ENCODE measurements at regions not wholly inside any gene's neighbourhood (a gene's known extent, or its start where the extent isn't known, plus 50 kb on each side); places are given as distances from the start of the nearest gene placed in this dataset.

GRCh38 chr12:67147447-67147846 lies 121.7 kb upstream of the CAND1 start:
- Histone ChIP-seq H4K20me1 (ENCODE audit: control insufficient read depth, extremely low read depth, insufficient read depth, low read length) (no peaks in the 10 kb centered on the region), H3K9ac (ENCODE audit: control insufficient read depth, extremely low read depth, insufficient read depth, low read length) (no peak overlapping the region), H3K36me3 (ENCODE audit: control insufficient read depth in 2 of 2, extremely low read depth in 1 of 2, insufficient read depth in 2 of 2, low read length in 2 of 2) (no peaks in the 10 kb centered on the region), H3K27me3 (ENCODE audit: control insufficient read depth, extremely low read depth, insufficient read depth, low read length) (no peaks in the 10 kb centered on the region), H3K27ac (ENCODE audit: control insufficient read depth, insufficient read depth, low read length) (no peak overlapping the region), H3K4me2 (ENCODE audit: control insufficient read depth, extremely low read depth, insufficient read depth, low read depth, low read length) (no peak overlapping the region), H3K4me3 (ENCODE audit: control insufficient read depth in 2 of 3, extremely low read depth in 1 of 3, insufficient read depth in 2 of 3, low read depth in 1 of 3, low read length in 3 of 3) (no peak overlapping the region), H3K9me3 (ENCODE audit: control insufficient read depth, low read depth, low read length) (no peaks in the 10 kb centered on the region), H3K9me1 (ENCODE audit: control insufficient read depth, extremely low read depth, insufficient read depth, low read length) (no peaks in the 10 kb centered on the region), H3K79me2 (ENCODE audit: control insufficient read depth, insufficient read depth, low read length) (no peaks in the 10 kb centered on the region), H2AFZ (ENCODE audit: control insufficient read depth, low read length) (no peak overlapping the region), H3K4me1 (ENCODE audit: control insufficient read depth, extremely low read depth, insufficient read depth, low read length) (no peaks in the 10 kb centered on the region)
- TF ChIP-seq EZH2 (IDR thresholded peaks at IDR 0.05; ENCODE audit: low read length) (no peak), CTCF (optimal IDR thresholded peaks at IDR 0.05 in 1 of 3, IDR thresholded peaks at IDR 0.05 in 1 of 3, conservative IDR thresholded peaks at IDR 0.05 in 1 of 3; ENCODE audit: extremely low read depth in 1 of 3, insufficient read depth in 2 of 3, low read length in 3 of 3) (no peak)
- DNase-seq (ENCODE audit: low read depth, low spot score) (no peak), FAIRE-seq (no peak)
- dilution Hi-C loops (cut with MboI; ENCODE audit: extremely low pct_ligation_motif_present, low sequenced_read_pairs): no loop called here

GRCh38 chr12:67148265-67148664 lies 120.9 kb upstream of the CAND1 start:
- H2AFZ ChIP-seq (ENCODE audit: control insufficient read depth, low read length): no peak overlapping the region
- TF ChIP-seq EZH2 (IDR thresholded peaks at IDR 0.05; ENCODE audit: low read length) (no peak), CTCF (optimal IDR thresholded peaks at IDR 0.05 in 1 of 3, IDR thresholded peaks at IDR 0.05 in 1 of 3, conservative IDR thresholded peaks at IDR 0.05 in 1 of 3; ENCODE audit: extremely low read depth in 1 of 3, insufficient read depth in 2 of 3, low read length in 3 of 3) (no peak)
- H3K4me3 ChIP-seq (ENCODE audit: control insufficient read depth in 2 of 3, extremely low read depth in 1 of 3, insufficient read depth in 2 of 3, low read depth in 1 of 3, low read length in 3 of 3): no peak overlapping the region
- H3K27ac ChIP-seq (ENCODE audit: control insufficient read depth, insufficient read depth, low read length): no peak overlapping the region
- H3K79me2 ChIP-seq (ENCODE audit: control insufficient read depth, insufficient read depth, low read length): no peaks in the 10 kb centered on the region
- H3K9ac ChIP-seq (ENCODE audit: control insufficient read depth, extremely low read depth, insufficient read depth, low read length): no peak overlapping the region
- no peaks in the 10 kb centered on the region for H3K36me3 ChIP-seq (ENCODE audit: control insufficient read depth in 2 of 2, extremely low read depth in 1 of 2, insufficient read depth in 2 of 2, low read length in 2 of 2)
- dilution Hi-C loops (cut with MboI; ENCODE audit: extremely low pct_ligation_motif_present, low sequenced_read_pairs): no loop called here
- H3K27me3 ChIP-seq (ENCODE audit: control insufficient read depth, extremely low read depth, insufficient read depth, low read length): no peaks in the 10 kb centered on the region
- no peak for DNase-seq (ENCODE audit: low read depth, low spot score)
- H3K9me1 ChIP-seq (ENCODE audit: control insufficient read depth, extremely low read depth, insufficient read depth, low read length): no peaks in the 10 kb centered on the region
- no peak for FAIRE-seq
- H3K4me1 ChIP-seq (ENCODE audit: control insufficient read depth, extremely low read depth, insufficient read depth, low read length): no peaks in the 10 kb centered on the region
- H4K20me1 ChIP-seq (ENCODE audit: control insufficient read depth, extremely low read depth, insufficient read depth, low read length): no peaks in the 10 kb centered on the region
- no peak overlapping the region for H3K4me2 ChIP-seq (ENCODE audit: control insufficient read depth, extremely low read depth, insufficient read depth, low read depth, low read length)
- H3K9me3 ChIP-seq (ENCODE audit: control insufficient read depth, low read depth, low read length): no peaks in the 10 kb centered on the region

Measured in keratinocyte (primary cell).